ENCODE measurements at regions not wholly inside any gene's neighbourhood (a gene's known extent, or its start where the extent isn't known, plus 50 kb on each side); places are given as distances from the start of the nearest gene placed in this dataset.

GRCh38 chr4:115678425-115678941 is 565.1 kb upstream of the NDST4 start:
- no peak for DNase-seq
- Histone ChIP-seq H3K36me3 (replicated peaks) (no peaks in the 10 kb centered on the region), H3K27ac (no peak overlapping the region), H3K4me3 (ENCODE audit: low read depth, low read length) (no peak overlapping the region), H3K27me3 (replicated peaks) (no peaks in the 10 kb centered on the region)
- in situ Hi-C loops (cut with HindIII; ENCODE audit: low pct_ligation_motif_present, low sequenced_read_pairs) = no loop called here
- no peak for TF ChIP-seq CTCF (IDR thresholded peaks at IDR 0.05; ENCODE audit: low read depth, low read length, missing control alignments)

- DNase-seq = no peak
- Histone ChIP-seq H3K27me3 (replicated peaks) (no peaks in the 10 kb centered on the region), H3K27ac (no peak overlapping the region), H3K4me3 (ENCODE audit: low read depth, low read length) (no peak overlapping the region), H3K36me3 (replicated peaks) (no peaks in the 10 kb centered on the region)
- no peak for TF ChIP-seq CTCF (IDR thresholded peaks at IDR 0.05; ENCODE audit: low read depth, low read length, missing control alignments)
- in situ Hi-C loops (cut with HindIII; ENCODE audit: low pct_ligation_motif_present, low sequenced_read_pairs) = no loop called here
These were observed 562.3 kb upstream of the NDST4 start for GRCh38 chr4:115675719-115676118.

GRCh38 chr4:115674485-115674884 is 561.1 kb upstream of the NDST4 start:
- Histone ChIP-seq H3K4me3 (ENCODE audit: low read depth, low read length) (no peak overlapping the region), H3K27ac (no peak overlapping the region), H3K27me3 (replicated peaks) (no peaks in the 10 kb centered on the region), H3K36me3 (replicated peaks) (no peaks in the 10 kb centered on the region)
- no peak for TF ChIP-seq CTCF (IDR thresholded peaks at IDR 0.05; ENCODE audit: low read depth, low read length, missing control alignments)
- in situ Hi-C loops (cut with HindIII; ENCODE audit: low pct_ligation_motif_present, low sequenced_read_pairs) = no loop called here
- DNase-seq = no peak

GRCh38 chr4:115671581-115671980 is 558.2 kb upstream of the NDST4 start:
- Histone ChIP-seq H3K36me3 (replicated peaks) (no peaks in the 10 kb centered on the region), H3K4me3 (ENCODE audit: low read depth, low read length) (no peak overlapping the region), H3K27ac (no peak overlapping the region), H3K27me3 (replicated peaks) (no peaks in the 10 kb centered on the region)
- DNase-seq = no peak
- in situ Hi-C loops (cut with HindIII; ENCODE audit: low pct_ligation_motif_present, low sequenced_read_pairs) = no loop called here
- no peak for TF ChIP-seq CTCF (IDR thresholded peaks at IDR 0.05; ENCODE audit: low read depth, low read length, missing control alignments)

- Histone ChIP-seq H3K4me3 (ENCODE audit: low read depth, low read length) (no peak overlapping the region), H3K27me3 (replicated peaks) (no peaks in the 10 kb centered on the region), H3K36me3 (replicated peaks) (no peaks in the 10 kb centered on the region), H3K27ac (no peak overlapping the region)
- no peak for TF ChIP-seq CTCF (IDR thresholded peaks at IDR 0.05; ENCODE audit: low read depth, low read length, missing control alignments)
- DNase-seq = no peak
- in situ Hi-C loops (cut with HindIII; ENCODE audit: low pct_ligation_motif_present, low sequenced_read_pairs) = no loop called here
These were observed 557.5 kb upstream of the NDST4 start for GRCh38 chr4:115670930-115671329.

GRCh38 chr4:115668396-115668795 is 555.0 kb upstream of the NDST4 start:
- Histone ChIP-seq H3K27me3 (replicated peaks) (no peaks in the 10 kb centered on the region), H3K36me3 (replicated peaks) (no peaks in the 10 kb centered on the region), H3K4me3 (ENCODE audit: low read depth, low read length) (no peak overlapping the region), H3K27ac (no peak overlapping the region)
- no peak for TF ChIP-seq CTCF (IDR thresholded peaks at IDR 0.05; ENCODE audit: low read depth, low read length, missing control alignments)
- in situ Hi-C loops (cut with HindIII; ENCODE audit: low pct_ligation_motif_present, low sequenced_read_pairs) = no loop called here
- DNase-seq = no peak

All from brain microvascular endothelial cell (primary cell).